Thymus (tissue), 11 donors: ENCODE measurements at regions not wholly inside any gene's neighbourhood (a gene's known extent, or its start where the extent isn't known, plus 50 kb on each side); places are given as distances from the start of the nearest gene placed in this dataset.

Experiments
- DNase-seq, 9 donors: peaks; one replicate each; pipeline ENCODE4 v3.0.0-alpha.2; 2013; ENCODE audit warnings: low spot score in 9 of 9, low read depth in 6 of 9, missing footprints in 1 of 9
- H3K27ac ChIP-seq, 2 donors: one replicate each; pipeline ENCODE4 v1.5.1; 2013; ENCODE audit warnings: control low read depth in 1 of 2, low read depth in 1 of 2, low read length in 1 of 2, mild to moderate bottlenecking in 1 of 2, moderate library complexity in 1 of 2
- H3K27me3 ChIP-seq, 2 donors: one replicate each; pipeline ENCODE4 v1.5.1; 2013; ENCODE audit warnings: low read length in 1 of 2; ENCODE audit not compliant: control insufficient read depth in 2 of 2, insufficient read depth in 1 of 2
- H3K36me3 ChIP-seq, 2 donors: one replicate each; pipeline ENCODE4 v1.5.1; 2013; ENCODE audit warnings: low read length in 1 of 2, mild to moderate bottlenecking in 1 of 2, moderate library complexity in 1 of 2; ENCODE audit not compliant: control insufficient read depth in 2 of 2, insufficient read depth in 2 of 2
- H3K4me1 ChIP-seq, 2 donors: one replicate each; pipeline ENCODE4 v1.5.1; 2013; ENCODE audit warnings: low read length in 2 of 2; ENCODE audit not compliant: control insufficient read depth in 2 of 2, insufficient read depth in 2 of 2
- H3K4me3 ChIP-seq, 2 donors: one replicate each; pipeline ENCODE4 v1.5.1; 2013; ENCODE audit warnings: low read length in 2 of 2, control low read depth in 1 of 2, mild to moderate bottlenecking in 1 of 2
- H3K9me3 ChIP-seq, 2 donors: one replicate each; pipeline ENCODE4 v1.5.1; 2013; ENCODE audit warnings: low read length in 1 of 2, mild to moderate bottlenecking in 1 of 2; ENCODE audit not compliant: control insufficient read depth in 2 of 2, insufficient read depth in 1 of 2
- WGBS: extraction: QIAGEN DNeasy Blood & Tissue Kit; methylation state at CpG from one replicate; pipeline ENCODE4 v1.1.7; 2013; 5-methylcytosine and 5-hydroxymethylcytosine counted together
- donor health status: healthy.

- Histone ChIP-seq H3K4me3 (peak overlapping the region in 1 of 2 donors; percentile 55), H3K27me3 (no peaks in the 10 kb centered on the region), H3K27ac (no peak overlapping the region), H3K9me3 (no peaks in the 10 kb centered on the region), H3K36me3 (no peaks in the 10 kb centered on the region), H3K4me1 (peaks cover 4 to 26% of the 10 kb centered on the region in 2 donors)
- WGBS = 96% methylated on average over 16 of the region's 16 CpGs
- DNase-seq = no peak
These were observed 90.2 kb downstream of the LINGO1 start for GRCh38 chr15:77542491-77543001.

GRCh38 chr15:77541421-77542181, 91.1 kb downstream of the LINGO1 start:
- Histone ChIP-seq H3K27me3 (no peaks in the 10 kb centered on the region), H3K4me1 (peaks cover 4 to 27% of the 10 kb centered on the region in 2 donors), H3K4me3 (no peak overlapping the region), H3K27ac (no peak overlapping the region), H3K9me3 (no peaks in the 10 kb centered on the region), H3K36me3 (no peaks in the 10 kb centered on the region)
- DNase-seq = no peak
- 90% methylated on average over 13 of the region's 13 CpGs for WGBS

GRCh38 chr15:77540312-77541060, 92.2 kb downstream of the LINGO1 start:
- H3K27me3 ChIP-seq = no peaks in the 10 kb centered on the region
- no peak for DNase-seq
- H3K9me3 ChIP-seq = no peaks in the 10 kb centered on the region
- H3K27ac ChIP-seq = no peak overlapping the region
- WGBS = 83% methylated on average over 13 of the region's 13 CpGs
- H3K4me3 ChIP-seq = no peak overlapping the region
- peaks cover 4 to 27% of the 10 kb centered on the region in 2 donors for H3K4me1 ChIP-seq
- no peaks in the 10 kb centered on the region for H3K36me3 ChIP-seq

GRCh38 chr15:77538793-77539497, 93.8 kb downstream of the LINGO1 start:
- H3K36me3 ChIP-seq = no peaks in the 10 kb centered on the region
- H3K4me3 ChIP-seq = no peak overlapping the region
- DNase-seq = peak in 1 of 9 donors; percentile 9
- WGBS = 87% methylated on average over 5 of the region's 5 CpGs
- peaks cover 4 to 27% of the 10 kb centered on the region in 2 donors for H3K4me1 ChIP-seq
- H3K27me3 ChIP-seq = no peaks in the 10 kb centered on the region
- no peak overlapping the region for H3K27ac ChIP-seq
- no peaks in the 10 kb centered on the region for H3K9me3 ChIP-seq

- peak overlapping the region; percentile 21 to 30 for H3K27ac ChIP-seq
- H3K36me3 ChIP-seq = no peaks in the 10 kb centered on the region
- peaks cover 3 to 23% of the 10 kb centered on the region in 2 donors for H3K4me1 ChIP-seq
- no peaks in the 10 kb centered on the region for H3K9me3 ChIP-seq
- 85% methylated on average over 7 of the region's 7 CpGs for WGBS
- no peaks in the 10 kb centered on the region for H3K27me3 ChIP-seq
- H3K4me3 ChIP-seq = no peak overlapping the region
- DNase-seq = peak in 1 of 9 donors; percentile 12
These were observed 94.7 kb downstream of the LINGO1 start for GRCh38 chr15:77538027-77538451.

GRCh38 chr15:77537006-77537405, 95.7 kb downstream of the LINGO1 start:
- 97% methylated on average over 1 of the region's 1 CpG for WGBS
- H3K27me3 ChIP-seq = no peaks in the 10 kb centered on the region
- no peaks in the 10 kb centered on the region for H3K9me3 ChIP-seq
- no peak for DNase-seq
- H3K4me1 ChIP-seq = peaks cover 0 to 19% of the 10 kb centered on the region in 2 donors
- no peak overlapping the region for H3K4me3 ChIP-seq
- H3K27ac ChIP-seq = no peak overlapping the region
- H3K36me3 ChIP-seq = no peaks in the 10 kb centered on the region

- Histone ChIP-seq H3K4me3 (no peak overlapping the region), H3K9me3 (no peaks in the 10 kb centered on the region), H3K36me3 (no peaks in the 10 kb centered on the region), H3K27ac (no peak overlapping the region), H3K27me3 (no peaks in the 10 kb centered on the region), H3K4me1 (peaks cover 0 to 19% of the 10 kb centered on the region in 2 donors)
- WGBS = 96% methylated on average over 7 of the region's 7 CpGs
- DNase-seq = no peak
These were observed 96.9 kb downstream of the LINGO1 start for GRCh38 chr15:77535845-77536244.
